ENCODE measurements at regions not wholly inside any gene's neighbourhood (a gene's known extent, or its start where the extent isn't known, plus 50 kb on each side); places are given as distances from the start of the nearest gene placed in this dataset.

GRCh38 chr2:8457699-8458502 lies 224.0 kb upstream of the ID2 start:
- peaks cover 3% of the 10 kb centered on the region for H3K4me1 ChIP-seq (ENCODE audit: control insufficient read depth, insufficient read depth, low read length)
- H3K9ac ChIP-seq (ENCODE audit: low read depth, low read length), result no peak overlapping the region
- peak overlapping the region; percentile 32 for H3K4me3 ChIP-seq (ENCODE audit: low read depth, low read length)
- peaks cover 12% of the 10 kb centered on the region for H3K27me3 ChIP-seq (ENCODE audit: control insufficient read depth, insufficient read depth, low read length)
- H3K9me3 ChIP-seq (ENCODE audit: control insufficient read depth, insufficient read depth, low read length), result no peaks in the 10 kb centered on the region
- H3K36me3 ChIP-seq (ENCODE audit: control insufficient read depth, insufficient read depth, low read length), result no peaks in the 10 kb centered on the region

- H3K9ac ChIP-seq (ENCODE audit: low read depth, low read length), result no peak overlapping the region
- H3K4me1 ChIP-seq (ENCODE audit: control insufficient read depth, insufficient read depth, low read length), result peaks cover 3% of the 10 kb centered on the region
- H3K36me3 ChIP-seq (ENCODE audit: control insufficient read depth, insufficient read depth, low read length), result no peaks in the 10 kb centered on the region
- H3K9me3 ChIP-seq (ENCODE audit: control insufficient read depth, insufficient read depth, low read length), result no peaks in the 10 kb centered on the region
- H3K4me3 ChIP-seq (ENCODE audit: low read depth, low read length), result no peak overlapping the region
- H3K27me3 ChIP-seq (ENCODE audit: control insufficient read depth, insufficient read depth, low read length), result peaks cover 12% of the 10 kb centered on the region
Observed at GRCh38 chr2:8458503-8459459, 223.1 kb upstream of the ID2 start.

- Histone ChIP-seq H3K27me3 (ENCODE audit: control insufficient read depth, insufficient read depth, low read length) (peaks cover 12% of the 10 kb centered on the region), H3K36me3 (ENCODE audit: control insufficient read depth, insufficient read depth, low read length) (no peaks in the 10 kb centered on the region), H3K9ac (ENCODE audit: low read depth, low read length) (no peak overlapping the region), H3K9me3 (ENCODE audit: control insufficient read depth, insufficient read depth, low read length) (no peaks in the 10 kb centered on the region), H3K4me1 (ENCODE audit: control insufficient read depth, insufficient read depth, low read length) (peaks cover 3% of the 10 kb centered on the region), H3K4me3 (ENCODE audit: low read depth, low read length) (no peak overlapping the region)
Observed at GRCh38 chr2:8459474-8459873, 222.4 kb upstream of the ID2 start.

- H3K4me3 ChIP-seq (ENCODE audit: low read depth, low read length), result no peak overlapping the region
- no peaks in the 10 kb centered on the region for H3K36me3 ChIP-seq (ENCODE audit: control insufficient read depth, insufficient read depth, low read length)
- H3K9me3 ChIP-seq (ENCODE audit: control insufficient read depth, insufficient read depth, low read length), result no peaks in the 10 kb centered on the region
- H3K27me3 ChIP-seq (ENCODE audit: control insufficient read depth, insufficient read depth, low read length), result peaks cover 12% of the 10 kb centered on the region
- H3K4me1 ChIP-seq (ENCODE audit: control insufficient read depth, insufficient read depth, low read length), result peaks cover 3% of the 10 kb centered on the region
- no peak overlapping the region for H3K9ac ChIP-seq (ENCODE audit: low read depth, low read length)
Observed at GRCh38 chr2:8461341-8461740, 220.5 kb upstream of the ID2 start.

GRCh38 chr2:8462280-8462679 lies 219.6 kb upstream of the ID2 start:
- Histone ChIP-seq H3K9ac (ENCODE audit: low read depth, low read length) (no peak overlapping the region), H3K4me1 (ENCODE audit: control insufficient read depth, insufficient read depth, low read length) (peaks cover 3% of the 10 kb centered on the region), H3K36me3 (ENCODE audit: control insufficient read depth, insufficient read depth, low read length) (no peaks in the 10 kb centered on the region), H3K4me3 (ENCODE audit: low read depth, low read length) (no peak overlapping the region), H3K9me3 (ENCODE audit: control insufficient read depth, insufficient read depth, low read length) (no peaks in the 10 kb centered on the region), H3K27me3 (ENCODE audit: control insufficient read depth, insufficient read depth, low read length) (peaks cover 12% of the 10 kb centered on the region)

- Histone ChIP-seq H3K4me1 (ENCODE audit: control insufficient read depth, insufficient read depth, low read length) (no peaks in the 10 kb centered on the region), H3K4me3 (ENCODE audit: low read depth, low read length) (no peak overlapping the region), H3K36me3 (ENCODE audit: control insufficient read depth, insufficient read depth, low read length) (no peaks in the 10 kb centered on the region), H3K9ac (ENCODE audit: low read depth, low read length) (no peak overlapping the region), H3K9me3 (ENCODE audit: control insufficient read depth, insufficient read depth, low read length) (no peaks in the 10 kb centered on the region), H3K27me3 (ENCODE audit: control insufficient read depth, insufficient read depth, low read length) (peaks cover 11% of the 10 kb centered on the region)
Observed at GRCh38 chr2:8462899-8463648, 218.8 kb upstream of the ID2 start.

GRCh38 chr2:8465560-8465959 lies 216.3 kb upstream of the ID2 start:
- Histone ChIP-seq H3K9me3 (ENCODE audit: control insufficient read depth, insufficient read depth, low read length) (no peaks in the 10 kb centered on the region), H3K27me3 (ENCODE audit: control insufficient read depth, insufficient read depth, low read length) (no peaks in the 10 kb centered on the region), H3K4me1 (ENCODE audit: control insufficient read depth, insufficient read depth, low read length) (no peaks in the 10 kb centered on the region), H3K9ac (ENCODE audit: low read depth, low read length) (no peak overlapping the region), H3K36me3 (ENCODE audit: control insufficient read depth, insufficient read depth, low read length) (no peaks in the 10 kb centered on the region), H3K4me3 (ENCODE audit: low read depth, low read length) (no peak overlapping the region)

DNA sequence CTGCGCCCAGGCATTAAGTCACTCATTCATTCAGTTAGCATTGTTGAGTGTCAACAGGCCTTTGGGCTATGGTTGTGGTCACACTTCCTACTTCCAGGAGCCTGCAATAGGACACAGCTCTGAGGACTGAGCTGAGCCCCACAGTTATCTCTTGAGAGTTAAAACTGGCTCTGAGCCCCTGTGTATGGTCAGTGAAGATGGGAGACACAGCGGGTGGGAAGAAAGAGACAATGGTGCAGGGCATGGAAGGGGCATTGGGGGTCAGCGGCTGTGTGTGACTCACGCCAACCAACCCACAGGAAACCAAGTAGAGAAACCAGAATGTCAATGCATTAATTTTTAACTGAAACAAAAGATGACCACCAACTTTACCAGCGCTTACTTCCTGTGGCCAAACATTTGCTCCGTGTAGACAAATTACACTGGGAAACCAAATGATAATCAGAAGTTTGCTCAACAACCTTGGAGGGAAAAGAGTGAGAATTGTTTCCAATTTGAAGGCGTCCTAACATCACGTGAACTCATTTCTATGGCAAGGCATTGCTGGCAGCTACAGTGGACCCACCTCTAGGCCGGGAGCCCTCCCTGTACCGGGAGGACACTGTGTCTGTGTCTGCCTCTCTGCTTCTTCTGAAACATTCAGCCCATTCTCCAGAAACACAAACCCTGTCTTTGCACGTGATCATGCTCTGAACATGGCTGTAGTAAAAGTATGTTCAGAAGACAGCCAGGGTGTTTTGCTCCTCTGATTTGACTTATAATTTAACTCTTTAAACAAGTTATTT lies 212.0 kb upstream of the ID2 start:
- Histone ChIP-seq H3K36me3 (ENCODE audit: control insufficient read depth, insufficient read depth, low read length) (no peaks in the 10 kb centered on the region), H3K9ac (ENCODE audit: low read depth, low read length) (no peak overlapping the region), H3K27me3 (ENCODE audit: control insufficient read depth, insufficient read depth, low read length) (no peaks in the 10 kb centered on the region), H3K9me3 (ENCODE audit: control insufficient read depth, insufficient read depth, low read length) (no peaks in the 10 kb centered on the region), H3K4me1 (ENCODE audit: control insufficient read depth, insufficient read depth, low read length) (no peaks in the 10 kb centered on the region), H3K4me3 (ENCODE audit: low read depth, low read length) (no peak overlapping the region)

DNA sequence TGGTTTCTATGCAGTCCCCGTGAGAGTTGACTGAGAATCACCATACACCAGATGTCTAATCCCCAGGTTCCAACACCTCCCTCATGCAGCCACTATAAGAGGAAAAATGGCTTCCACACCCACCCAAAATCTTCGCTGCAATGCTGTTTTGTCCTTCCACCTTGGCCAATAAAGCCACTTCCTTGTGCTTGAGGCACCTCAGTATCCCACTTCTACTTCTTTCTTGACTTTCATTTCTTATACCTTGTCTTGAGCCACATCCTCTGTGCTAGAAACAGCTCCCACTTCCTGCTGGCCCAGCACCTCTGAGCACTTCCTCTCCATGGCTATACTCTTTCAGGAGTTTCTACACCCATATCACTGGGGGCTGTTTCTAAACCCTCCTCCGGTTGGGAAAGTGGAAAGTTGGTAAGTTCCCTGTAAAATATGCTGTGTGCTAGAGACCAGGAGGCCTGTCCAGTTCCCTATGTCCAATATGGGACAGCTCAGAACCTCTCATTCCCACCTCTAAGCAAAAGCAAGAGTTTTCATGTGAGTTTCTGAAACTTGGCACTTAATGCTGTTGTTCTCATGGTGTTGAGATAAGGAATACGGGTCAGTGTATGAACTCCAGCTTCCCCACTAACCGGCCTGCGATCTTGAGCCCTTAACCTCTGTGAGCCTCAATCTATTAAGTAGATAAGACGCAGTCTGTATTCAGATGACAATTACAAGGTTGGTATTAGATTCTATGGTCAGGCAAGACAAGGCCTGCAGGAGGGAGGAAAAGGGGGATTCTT lies 209.1 kb upstream of the ID2 start:
- Histone ChIP-seq H3K27me3 (ENCODE audit: control insufficient read depth, insufficient read depth, low read length) (no peaks in the 10 kb centered on the region), H3K9ac (ENCODE audit: low read depth, low read length) (no peak overlapping the region), H3K4me3 (ENCODE audit: low read depth, low read length) (no peak overlapping the region), H3K36me3 (ENCODE audit: control insufficient read depth, insufficient read depth, low read length) (no peaks in the 10 kb centered on the region), H3K9me3 (ENCODE audit: control insufficient read depth, insufficient read depth, low read length) (no peaks in the 10 kb centered on the region), H3K4me1 (ENCODE audit: control insufficient read depth, insufficient read depth, low read length) (no peaks in the 10 kb centered on the region)

DNA sequence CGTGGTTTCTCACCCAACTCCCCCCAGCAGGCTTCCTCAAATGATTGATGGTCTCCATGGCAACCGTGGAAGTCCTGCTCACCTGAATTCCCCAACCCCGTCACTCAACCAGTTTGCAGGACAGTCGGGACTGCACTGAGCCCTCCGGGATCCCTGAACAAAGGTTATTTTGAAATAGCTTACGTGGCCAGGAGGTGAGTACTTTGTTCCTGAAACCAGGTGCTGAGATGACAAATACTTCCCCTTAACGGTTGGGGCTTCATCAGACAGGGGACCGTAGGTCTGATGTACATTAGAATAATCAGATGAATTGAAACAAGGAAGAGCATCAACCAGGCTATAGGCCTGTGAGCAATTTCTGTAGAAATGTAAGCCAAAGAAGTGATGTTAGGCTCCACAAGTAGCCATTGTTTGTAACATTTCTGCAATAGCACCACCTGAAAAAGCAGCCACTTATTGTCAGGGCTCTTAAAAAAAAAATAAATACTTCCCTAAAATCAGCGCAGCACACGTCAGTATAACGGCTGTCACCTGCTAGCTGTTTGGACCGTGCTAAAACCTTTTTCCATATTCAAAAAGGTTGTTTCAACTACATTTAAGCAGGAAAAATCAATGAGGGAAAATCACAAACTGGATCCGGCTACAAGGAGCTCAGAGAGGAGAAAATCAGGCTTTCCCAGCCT lies 206.4 kb upstream of the ID2 start:
- H3K4me1 ChIP-seq (ENCODE audit: control insufficient read depth, insufficient read depth, low read length), result no peaks in the 10 kb centered on the region

More for the DNA sequence above, 206.4 kb upstream of the ID2 start:
- Histone ChIP-seq H3K9ac (ENCODE audit: low read depth, low read length) (no peak overlapping the region), H3K9me3 (ENCODE audit: control insufficient read depth, insufficient read depth, low read length) (no peaks in the 10 kb centered on the region), H3K4me3 (ENCODE audit: low read depth, low read length) (no peak overlapping the region), H3K36me3 (ENCODE audit: control insufficient read depth, insufficient read depth, low read length) (no peaks in the 10 kb centered on the region), H3K27me3 (ENCODE audit: control insufficient read depth, insufficient read depth, low read length) (no peaks in the 10 kb centered on the region)
